Right lobe of liver (tissue), 4 donors: ENCODE measurements at regions not wholly inside any gene's neighbourhood (a gene's known extent, or its start where the extent isn't known, plus 50 kb on each side); places are given as distances from the start of the nearest gene placed in this dataset.

Experiments
- POLR2A ChIP-seq: fragments of 450-650 bp; IDR thresholded peaks from one replicate; pipeline ENCODE4 v1.6.1; 2017; ENCODE audit warnings: antibody characterized with exemption, mild to moderate bottlenecking
- TF ChIP-seq, protein P1 (sequence below), 4 donors: fragments of 200-600 bp in 3 of 4; fragments of 450-650 bp in 1 of 4; IDR thresholded peaks; one replicate each; pipeline versions ENCODE4 v1.5.1 to v1.8.0; 2016 to 2022; ENCODE audit warnings: antibody characterized with exemption in 4 of 4, mild to moderate bottlenecking in 2 of 4
- donor health status: DM: no; HTN: no; CAD: no.
- donor health status: DM: no; HTN: no; CAD: no.
- donor health status: DM: no; HTN: yes; CAD: no.

DNA sequence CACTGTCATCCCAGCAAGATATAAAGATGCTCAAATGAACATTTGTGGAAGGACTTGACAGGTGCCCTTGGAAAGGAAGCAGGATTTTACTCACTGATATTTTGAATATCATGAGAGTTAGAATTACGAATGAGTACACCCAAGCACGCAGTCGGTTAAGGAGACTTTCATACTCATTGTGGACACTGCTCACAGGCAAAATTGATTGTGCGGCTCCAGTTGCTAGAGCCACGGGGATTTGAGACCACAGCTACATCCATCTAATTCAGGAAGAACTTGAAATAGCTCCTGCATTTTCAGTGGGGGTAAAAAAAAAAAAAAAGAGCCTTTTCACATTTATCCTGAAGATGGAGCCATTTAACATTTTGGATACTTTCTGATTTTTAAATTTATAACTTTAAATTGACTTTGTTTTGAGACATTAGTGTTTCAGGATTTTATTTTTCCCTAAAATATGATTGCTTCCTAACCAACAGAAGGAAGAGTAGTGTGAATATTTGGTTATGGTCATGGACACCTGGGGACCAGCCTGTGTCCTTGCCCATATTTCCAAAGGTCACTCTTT lies 1080.1 kb upstream of the EEF2KMT start:
- TF ChIP-seq, protein P1, sequence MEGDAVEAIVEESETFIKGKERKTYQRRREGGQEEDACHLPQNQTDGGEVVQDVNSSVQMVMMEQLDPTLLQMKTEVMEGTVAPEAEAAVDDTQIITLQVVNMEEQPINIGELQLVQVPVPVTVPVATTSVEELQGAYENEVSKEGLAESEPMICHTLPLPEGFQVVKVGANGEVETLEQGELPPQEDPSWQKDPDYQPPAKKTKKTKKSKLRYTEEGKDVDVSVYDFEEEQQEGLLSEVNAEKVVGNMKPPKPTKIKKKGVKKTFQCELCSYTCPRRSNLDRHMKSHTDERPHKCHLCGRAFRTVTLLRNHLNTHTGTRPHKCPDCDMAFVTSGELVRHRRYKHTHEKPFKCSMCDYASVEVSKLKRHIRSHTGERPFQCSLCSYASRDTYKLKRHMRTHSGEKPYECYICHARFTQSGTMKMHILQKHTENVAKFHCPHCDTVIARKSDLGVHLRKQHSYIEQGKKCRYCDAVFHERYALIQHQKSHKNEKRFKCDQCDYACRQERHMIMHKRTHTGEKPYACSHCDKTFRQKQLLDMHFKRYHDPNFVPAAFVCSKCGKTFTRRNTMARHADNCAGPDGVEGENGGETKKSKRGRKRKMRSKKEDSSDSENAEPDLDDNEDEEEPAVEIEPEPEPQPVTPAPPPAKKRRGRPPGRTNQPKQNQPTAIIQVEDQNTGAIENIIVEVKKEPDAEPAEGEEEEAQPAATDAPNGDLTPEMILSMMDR (IDR thresholded peaks at IDR 0.05), result no peak
- no peak for TF ChIP-seq POLR2A
